ENCODE measurements at regions not wholly inside any gene's neighbourhood (a gene's known extent, or its start where the extent isn't known, plus 50 kb on each side); places are given as distances from the start of the nearest gene placed in this dataset.

DNA sequence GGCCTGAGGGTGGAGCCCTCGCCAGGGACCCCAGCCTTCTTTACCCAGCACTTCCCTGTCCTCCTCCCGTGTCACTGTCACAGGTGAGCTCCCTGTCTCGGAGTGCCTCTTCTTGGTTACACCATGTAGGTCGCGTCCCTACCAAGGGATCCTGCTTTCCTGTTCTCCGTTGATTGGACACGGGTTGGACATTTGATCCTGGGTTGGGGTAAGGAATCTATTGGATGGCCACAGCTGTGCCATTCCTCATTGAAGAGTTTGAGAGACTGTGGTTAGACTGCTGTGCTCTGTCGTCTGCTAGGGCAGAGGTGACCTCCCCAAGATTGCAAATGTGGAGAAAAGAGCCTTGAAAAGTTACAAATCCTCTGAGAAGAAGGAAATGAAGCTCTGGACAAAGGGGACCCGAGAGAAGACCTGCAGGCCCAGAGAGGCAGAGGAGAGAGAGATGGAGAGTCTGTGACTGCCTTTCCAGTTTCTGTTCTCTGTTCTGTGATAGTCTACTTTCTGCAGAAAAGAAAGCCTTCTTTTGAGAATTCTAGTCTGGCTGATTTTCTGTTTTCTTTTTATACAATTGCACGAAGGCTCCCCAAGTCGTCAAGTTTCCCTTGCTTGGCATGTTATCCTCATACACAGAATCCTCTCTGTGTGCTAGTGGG, 325.7 kb upstream of the RGMA start:
- TF ChIP-seq, protein P1, sequence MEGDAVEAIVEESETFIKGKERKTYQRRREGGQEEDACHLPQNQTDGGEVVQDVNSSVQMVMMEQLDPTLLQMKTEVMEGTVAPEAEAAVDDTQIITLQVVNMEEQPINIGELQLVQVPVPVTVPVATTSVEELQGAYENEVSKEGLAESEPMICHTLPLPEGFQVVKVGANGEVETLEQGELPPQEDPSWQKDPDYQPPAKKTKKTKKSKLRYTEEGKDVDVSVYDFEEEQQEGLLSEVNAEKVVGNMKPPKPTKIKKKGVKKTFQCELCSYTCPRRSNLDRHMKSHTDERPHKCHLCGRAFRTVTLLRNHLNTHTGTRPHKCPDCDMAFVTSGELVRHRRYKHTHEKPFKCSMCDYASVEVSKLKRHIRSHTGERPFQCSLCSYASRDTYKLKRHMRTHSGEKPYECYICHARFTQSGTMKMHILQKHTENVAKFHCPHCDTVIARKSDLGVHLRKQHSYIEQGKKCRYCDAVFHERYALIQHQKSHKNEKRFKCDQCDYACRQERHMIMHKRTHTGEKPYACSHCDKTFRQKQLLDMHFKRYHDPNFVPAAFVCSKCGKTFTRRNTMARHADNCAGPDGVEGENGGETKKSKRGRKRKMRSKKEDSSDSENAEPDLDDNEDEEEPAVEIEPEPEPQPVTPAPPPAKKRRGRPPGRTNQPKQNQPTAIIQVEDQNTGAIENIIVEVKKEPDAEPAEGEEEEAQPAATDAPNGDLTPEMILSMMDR (IDR thresholded peaks at IDR 0.05; ENCODE audit: control extremely low read depth, extremely low read depth, low read depth, missing control alignments): no peak

DNA sequence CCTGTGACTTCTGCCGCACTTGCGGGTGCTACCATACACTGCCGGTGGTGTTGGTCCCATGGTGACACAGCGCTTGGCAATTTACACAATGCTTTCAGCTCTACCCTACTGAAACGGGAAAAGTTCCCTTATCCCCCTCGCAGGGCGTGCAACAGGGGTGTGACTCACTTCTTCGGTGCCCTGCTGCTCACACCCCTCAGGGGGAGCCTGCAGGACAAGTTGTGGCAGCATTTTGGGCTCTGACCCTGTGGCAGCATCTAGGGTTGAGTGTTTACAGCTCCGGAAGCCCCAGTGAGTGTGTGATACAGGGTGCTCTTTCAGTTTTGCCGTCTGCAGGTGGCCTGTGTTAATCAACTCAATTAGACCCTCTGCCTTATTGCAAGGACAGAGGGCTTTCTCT, 324.7 kb upstream of the RGMA start:
- ChIA-PET POLR2A (no interaction called here), CTCF (interaction anchor here (2.0 kb wide), 1 partner anchor 10 kb away, joined by 7 read pairs; no protein-coding TSS in a partner anchor)
- no peak for DNase-seq (ENCODE audit: extremely low spot score)
- TF ChIP-seq, protein P1 (IDR thresholded peaks at IDR 0.05; ENCODE audit: control extremely low read depth, extremely low read depth, low read depth, missing control alignments): no peak

More for the DNA sequence above, 325.7 kb upstream of the RGMA start:
- ChIA-PET POLR2A (no interaction called here), CTCF (no interaction called here)
- no peak for DNase-seq (ENCODE audit: extremely low spot score)

DNA sequence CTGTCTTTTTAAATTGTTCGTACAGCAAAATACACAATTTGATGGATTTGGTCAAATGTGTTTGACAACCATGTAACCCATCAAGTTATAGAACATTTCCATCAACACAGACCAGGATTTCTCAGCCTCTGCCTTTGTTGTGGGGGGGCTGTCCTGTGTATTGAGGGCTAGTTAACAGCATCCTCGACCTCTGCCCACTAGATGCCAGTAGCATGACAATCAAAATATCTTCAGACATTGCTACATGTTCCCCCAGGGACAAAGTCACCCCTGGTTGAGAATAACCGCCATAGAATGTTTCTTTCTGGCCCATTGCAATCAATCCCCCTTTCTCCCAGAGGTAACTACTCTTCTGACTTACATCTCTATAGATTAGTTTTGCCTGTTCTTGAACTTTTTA, 310.1 kb upstream of the RGMA start:
- ChIA-PET POLR2A (no interaction called here), CTCF (no interaction called here)
- TF ChIP-seq, protein P1 (IDR thresholded peaks at IDR 0.05; ENCODE audit: control extremely low read depth, extremely low read depth, low read depth, missing control alignments): no peak
- no peak for DNase-seq (ENCODE audit: extremely low spot score)

DNA sequence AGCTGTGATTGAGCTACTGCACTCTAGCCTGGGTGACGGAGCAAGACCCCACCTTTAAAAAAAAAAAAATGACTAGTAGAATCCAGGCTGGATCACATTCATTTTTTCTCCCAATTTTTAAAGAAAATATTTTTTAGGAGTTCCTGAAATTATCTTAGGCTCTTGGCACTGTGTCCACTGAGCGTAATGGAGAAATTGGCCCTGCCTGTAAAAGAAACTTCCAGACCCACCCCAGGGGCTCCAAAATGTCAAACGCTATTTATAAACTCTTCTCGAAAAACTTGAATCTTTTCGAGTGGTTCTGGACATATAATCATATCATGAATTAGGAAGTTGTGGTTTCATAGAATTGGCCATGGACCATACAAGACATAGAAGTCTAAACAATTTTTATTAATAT, 300.2 kb upstream of the RGMA start:
- DNase-seq (ENCODE audit: extremely low spot score): no peak
- CTCF ChIA-PET: no interaction called here
- POLR2A ChIA-PET: no interaction called here
- TF ChIP-seq, protein P1 (IDR thresholded peaks at IDR 0.05; ENCODE audit: control extremely low read depth, extremely low read depth, low read depth, missing control alignments): no peak

DNA sequence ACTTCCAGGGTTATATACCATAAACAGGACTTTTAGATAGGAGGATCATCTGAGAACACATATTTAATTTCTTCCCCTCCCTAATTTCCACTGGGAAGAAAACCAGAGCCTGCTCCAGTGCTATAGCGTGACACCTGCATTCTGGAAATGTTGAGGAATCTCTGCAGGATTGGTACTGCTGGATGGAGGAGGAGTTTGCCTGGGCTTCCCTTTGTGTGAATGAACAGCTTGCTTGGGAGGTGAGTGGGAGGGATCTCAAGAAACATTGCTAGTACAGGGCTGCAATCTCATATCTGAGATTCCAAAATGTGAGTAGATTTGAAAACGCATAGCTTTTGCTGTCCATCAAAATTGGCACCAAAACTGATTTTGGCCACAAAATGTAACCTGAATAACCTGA, 295.9 kb upstream of the RGMA start:
- DNase-seq (ENCODE audit: extremely low spot score): no peak
- ChIA-PET CTCF (interaction anchor here (1.3 kb wide), 1 partner anchor 12 kb away, joined by 4 read pairs; no protein-coding TSS in a partner anchor), POLR2A (no interaction called here)
- TF ChIP-seq, protein P1 (IDR thresholded peaks at IDR 0.05; ENCODE audit: control extremely low read depth, extremely low read depth, low read depth, missing control alignments): no peak

DNA sequence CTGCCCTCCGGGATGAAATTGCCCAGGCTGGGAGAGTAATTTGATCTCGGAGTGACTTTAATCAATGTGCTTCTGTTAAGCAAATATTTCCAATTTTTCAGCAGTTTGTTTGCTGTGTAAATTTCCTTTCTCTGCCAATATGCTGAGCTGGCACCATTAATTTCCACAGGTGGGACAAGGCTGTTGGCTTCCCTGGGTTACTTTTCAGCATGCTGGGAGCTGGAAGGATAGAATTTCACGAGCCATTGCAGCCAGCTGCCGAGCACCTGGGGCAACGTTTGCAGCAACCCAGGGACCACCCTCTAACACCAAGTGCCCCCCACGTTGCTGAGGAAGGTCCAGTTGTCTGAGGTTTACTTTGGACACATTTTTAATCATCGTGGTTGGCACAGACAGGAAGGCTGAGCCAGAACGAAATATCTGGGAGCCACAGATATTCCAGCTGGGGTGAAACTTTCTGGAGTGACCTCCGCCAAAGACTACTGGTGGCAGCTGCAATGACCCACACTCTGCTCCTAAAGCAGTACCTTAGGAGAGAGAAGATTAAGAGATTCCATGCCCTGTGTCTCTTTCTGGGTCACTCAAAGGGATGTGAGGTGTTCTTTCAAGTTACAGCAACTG, 293.3 kb upstream of the RGMA start:
- CTCF ChIA-PET: no interaction called here
- POLR2A ChIA-PET: no interaction called here
- TF ChIP-seq, protein P1 (IDR thresholded peaks at IDR 0.05; ENCODE audit: control extremely low read depth, extremely low read depth, low read depth, missing control alignments): no peak
- no peak for DNase-seq (ENCODE audit: extremely low spot score)

Data from GM10248 (cell line).